ENCODE measurements at regions not wholly inside any gene's neighbourhood (a gene's known extent, or its start where the extent isn't known, plus 50 kb on each side); places are given as distances from the start of the nearest gene placed in this dataset.

DNA sequence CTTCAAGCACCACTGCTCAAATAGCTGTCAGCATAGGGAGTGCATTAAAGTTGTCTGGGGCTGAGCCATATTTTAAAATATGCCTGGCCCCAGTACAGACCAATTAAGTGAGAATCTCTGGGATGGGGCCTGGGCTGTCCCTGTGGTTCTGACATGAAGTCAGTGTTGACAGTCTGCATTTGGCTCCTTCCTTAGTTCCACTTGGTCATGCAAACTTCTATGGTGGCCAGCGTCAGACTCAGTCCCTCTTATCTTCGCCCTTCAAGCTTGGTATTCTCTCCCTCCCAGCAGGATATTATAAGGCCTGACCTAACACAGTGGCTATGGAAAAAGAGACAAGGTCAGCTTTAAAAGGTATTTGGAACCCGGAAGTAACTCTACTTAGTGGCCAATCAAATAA lies 177.2 kb downstream of the PMP22 start:
- H3K4me3 ChIP-seq (ENCODE audit: low read depth, low read length) = no peak overlapping the region
- no peak for DNase-seq (ENCODE audit: low read depth)
- TF ChIP-seq POLR2A (IDR thresholded peaks at IDR 0.05; ENCODE audit: extremely low read depth, insufficient read length) (no peak), MYC (IDR thresholded peaks at IDR 0.05; ENCODE audit: low read depth, low read length) (no peak)
- TF ChIP-seq, protein P1, sequence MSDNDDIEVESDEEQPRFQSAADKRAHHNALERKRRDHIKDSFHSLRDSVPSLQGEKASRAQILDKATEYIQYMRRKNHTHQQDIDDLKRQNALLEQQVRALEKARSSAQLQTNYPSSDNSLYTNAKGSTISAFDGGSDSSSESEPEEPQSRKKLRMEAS (IDR thresholded peaks at IDR 0.05; ENCODE audit: low read depth, low read length) = no peak
- TF ChIP-seq, protein P2, sequence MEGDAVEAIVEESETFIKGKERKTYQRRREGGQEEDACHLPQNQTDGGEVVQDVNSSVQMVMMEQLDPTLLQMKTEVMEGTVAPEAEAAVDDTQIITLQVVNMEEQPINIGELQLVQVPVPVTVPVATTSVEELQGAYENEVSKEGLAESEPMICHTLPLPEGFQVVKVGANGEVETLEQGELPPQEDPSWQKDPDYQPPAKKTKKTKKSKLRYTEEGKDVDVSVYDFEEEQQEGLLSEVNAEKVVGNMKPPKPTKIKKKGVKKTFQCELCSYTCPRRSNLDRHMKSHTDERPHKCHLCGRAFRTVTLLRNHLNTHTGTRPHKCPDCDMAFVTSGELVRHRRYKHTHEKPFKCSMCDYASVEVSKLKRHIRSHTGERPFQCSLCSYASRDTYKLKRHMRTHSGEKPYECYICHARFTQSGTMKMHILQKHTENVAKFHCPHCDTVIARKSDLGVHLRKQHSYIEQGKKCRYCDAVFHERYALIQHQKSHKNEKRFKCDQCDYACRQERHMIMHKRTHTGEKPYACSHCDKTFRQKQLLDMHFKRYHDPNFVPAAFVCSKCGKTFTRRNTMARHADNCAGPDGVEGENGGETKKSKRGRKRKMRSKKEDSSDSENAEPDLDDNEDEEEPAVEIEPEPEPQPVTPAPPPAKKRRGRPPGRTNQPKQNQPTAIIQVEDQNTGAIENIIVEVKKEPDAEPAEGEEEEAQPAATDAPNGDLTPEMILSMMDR (IDR thresholded peaks at IDR 0.05; ENCODE audit: low read depth, low read length) = no peak

DNA sequence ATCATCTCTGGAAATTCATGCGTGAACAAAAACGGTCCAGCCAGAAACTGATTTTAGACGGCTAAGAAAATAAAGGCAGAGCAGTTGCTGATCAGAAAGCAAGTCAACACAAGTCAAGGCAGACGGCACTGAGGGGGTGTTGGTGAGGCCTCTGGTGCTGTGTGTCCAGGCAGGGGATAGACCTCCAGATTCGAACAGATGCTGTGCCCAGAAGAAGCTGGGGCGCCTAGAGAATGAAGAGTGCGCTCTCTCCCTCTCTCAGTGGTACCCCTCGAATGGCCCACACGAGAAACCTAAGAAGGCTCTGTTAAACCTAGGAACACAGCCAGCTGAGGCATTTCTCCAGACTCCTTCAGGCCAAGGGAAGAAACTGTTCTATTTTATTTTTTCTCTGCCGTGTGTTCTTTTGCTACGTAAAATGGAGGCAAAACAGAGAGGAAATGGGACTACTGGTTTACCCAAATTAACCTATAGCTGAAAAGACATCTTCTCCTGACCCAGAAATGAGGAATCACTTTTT lies 178.3 kb downstream of the PMP22 start:
- TF ChIP-seq MYC (IDR thresholded peaks at IDR 0.05; ENCODE audit: low read depth, low read length) (no peak), POLR2A (IDR thresholded peaks at IDR 0.05; ENCODE audit: extremely low read depth, insufficient read length) (no peak)
- TF ChIP-seq, protein P2 (IDR thresholded peaks at IDR 0.05; ENCODE audit: low read depth, low read length) = no peak
- TF ChIP-seq, protein P1 (IDR thresholded peaks at IDR 0.05; ENCODE audit: low read depth, low read length) = no peak
- DNase-seq (ENCODE audit: low read depth) = no peak
- H3K4me3 ChIP-seq (ENCODE audit: low read depth, low read length) = no peak overlapping the region

DNA sequence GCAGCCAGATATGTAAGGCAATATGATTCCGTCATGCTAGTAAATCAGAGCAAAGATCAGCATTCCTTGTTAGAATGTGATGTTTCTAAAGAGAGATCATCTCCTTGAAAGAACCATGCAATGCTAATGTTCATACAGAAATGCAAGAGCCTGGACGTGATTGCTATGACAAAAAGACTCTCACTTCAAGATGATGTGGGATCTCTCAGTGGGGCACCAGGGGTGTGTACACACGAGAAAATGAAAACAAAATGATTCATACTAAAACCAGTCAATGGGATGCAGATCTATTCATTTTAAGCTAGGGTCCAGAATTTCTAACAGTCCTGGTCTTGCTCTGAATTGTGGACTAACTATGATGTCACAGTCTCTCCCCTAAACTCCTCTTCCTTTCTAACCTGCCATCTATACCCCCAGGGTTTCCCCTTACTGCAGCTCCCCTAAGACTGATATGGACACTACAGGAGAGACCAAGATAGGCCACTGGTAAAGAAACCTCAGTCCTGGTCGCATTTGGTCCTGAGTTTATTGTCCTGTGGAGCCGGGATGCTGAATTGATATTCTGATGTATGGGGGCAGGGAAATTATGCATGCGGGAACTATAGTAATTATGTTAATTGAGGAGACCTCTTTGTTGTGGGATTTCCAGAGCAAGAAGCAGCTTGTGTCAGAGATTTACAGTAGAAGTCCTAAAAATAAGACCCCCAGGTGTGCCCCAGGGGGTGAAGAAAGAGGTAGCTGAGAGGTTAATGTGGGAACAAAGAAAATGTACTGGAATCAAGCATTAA lies 179.0 kb downstream of the PMP22 start:
- no peak overlapping the region for H3K4me3 ChIP-seq (ENCODE audit: low read depth, low read length)
- TF ChIP-seq, protein P1 (IDR thresholded peaks at IDR 0.05; ENCODE audit: low read depth, low read length) = no peak
- TF ChIP-seq, protein P2 (IDR thresholded peaks at IDR 0.05; ENCODE audit: low read depth, low read length) = no peak
- TF ChIP-seq MYC (IDR thresholded peaks at IDR 0.05; ENCODE audit: low read depth, low read length) = no peak
- no peak for TF ChIP-seq POLR2A (IDR thresholded peaks at IDR 0.05; ENCODE audit: extremely low read depth, insufficient read length)
- DNase-seq (ENCODE audit: low read depth) = no peak

DNA sequence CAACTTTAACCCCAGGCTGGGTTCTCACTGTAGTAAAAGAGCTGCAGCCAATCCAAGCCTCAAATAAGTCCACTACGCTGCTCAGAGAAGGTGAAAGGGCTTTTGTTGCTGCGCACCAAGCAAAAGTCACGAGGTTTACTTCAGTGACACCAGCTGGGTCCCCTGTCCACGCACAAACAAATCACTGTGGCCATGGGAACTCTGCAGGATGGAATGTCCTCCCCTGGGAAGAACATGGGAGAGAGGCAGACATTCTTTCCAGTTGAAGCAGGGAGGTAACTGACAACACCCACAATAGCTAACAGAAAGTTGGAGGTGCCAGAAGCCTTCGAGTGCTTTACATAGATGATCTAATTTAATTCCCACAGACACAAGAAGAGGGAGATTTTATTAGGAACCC lies 181.9 kb downstream of the PMP22 start:
- no peak for DNase-seq (ENCODE audit: low read depth)
- H3K4me3 ChIP-seq (ENCODE audit: low read depth, low read length) = no peak overlapping the region
- TF ChIP-seq, protein P1 (IDR thresholded peaks at IDR 0.05; ENCODE audit: low read depth, low read length) = no peak
- TF ChIP-seq POLR2A (IDR thresholded peaks at IDR 0.05; ENCODE audit: extremely low read depth, insufficient read length) (no peak), MYC (IDR thresholded peaks at IDR 0.05; ENCODE audit: low read depth, low read length) (no peak)
- TF ChIP-seq, protein P2 (IDR thresholded peaks at IDR 0.05; ENCODE audit: low read depth, low read length) = no peak

DNA sequence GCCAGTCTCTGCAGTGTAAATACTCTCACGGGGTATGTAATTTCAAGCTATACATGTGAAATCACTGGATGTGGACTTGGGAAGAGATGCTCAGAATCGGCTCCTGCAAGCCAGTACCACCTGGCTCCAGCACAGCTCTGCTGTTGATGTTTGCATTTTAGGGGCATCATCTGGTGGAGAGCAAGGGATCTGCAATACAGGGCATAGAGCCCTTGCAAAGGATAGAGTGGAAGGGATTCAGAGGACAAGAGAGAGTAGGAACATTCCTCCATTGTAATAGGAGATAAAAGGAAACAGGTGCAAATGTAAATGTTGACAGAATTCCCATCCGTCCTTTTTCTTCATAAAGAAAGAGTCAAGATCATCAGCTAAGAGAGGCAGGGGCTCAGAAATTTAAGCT lies 184.1 kb downstream of the PMP22 start:
- TF ChIP-seq MYC (IDR thresholded peaks at IDR 0.05; ENCODE audit: low read depth, low read length) (no peak), POLR2A (IDR thresholded peaks at IDR 0.05; ENCODE audit: extremely low read depth, insufficient read length) (no peak)
- TF ChIP-seq, protein P2 (IDR thresholded peaks at IDR 0.05; ENCODE audit: low read depth, low read length) = no peak
- TF ChIP-seq, protein P1 (IDR thresholded peaks at IDR 0.05; ENCODE audit: low read depth, low read length) = no peak
- H3K4me3 ChIP-seq (ENCODE audit: low read depth, low read length) = no peak overlapping the region
- no peak for DNase-seq (ENCODE audit: low read depth)

All from NB4 (cell line).